H1 (cell line): ENCODE measurements at regions not wholly inside any gene's neighbourhood (a gene's known extent, or its start where the extent isn't known, plus 50 kb on each side); places are given as distances from the start of the nearest gene placed in this dataset.

ENCODE experiments used
- CTCF ChIA-PET: fragments of 300-600 bp; sonication (Branson Sonifier 250); formaldehyde crosslinking; loops from one replicate; lab custom pipeline; 2021; ENCODE audit not compliant: partially characterized antibody; lab: Charles Lee
- POLR2A ChIA-PET: fragments of 300-600 bp; sonication (Branson Sonifier 250); formaldehyde crosslinking; loops from one replicate; lab custom pipeline; 2021; ENCODE audit warnings: inconsistent platforms; ENCODE audit not compliant: partially characterized antibody; lab: Charles Lee
- DNase-seq, 2 experiments: peaks; one replicate each; pipeline versions ENCODE4 v3.0.0 to v3.0.0-alpha.2; 2010 to 2022; ENCODE audit warnings: low spot score in 2 of 2, low read depth in 1 of 2, mixed read lengths in 1 of 2
- FAIRE-seq: peaks from 2 replicates; lab custom pipeline; 2011; peaks lifted over from hg19 to GRCh38; lab: Jason Lieb, UNC
- H2AFZ ChIP-seq: 2 replicates; pipeline ENCODE4 v1.8.1; 2012; ENCODE audit warnings: low read length, inconsistent platforms
- H2AK5ac ChIP-seq: 2 replicates; pipeline ENCODE4 v1.6.1; 2013; ENCODE audit warnings: low read depth, low read length
- H2BK120ac ChIP-seq: replicated peaks from 2 replicates; pipeline ENCODE3; 2013; ENCODE audit warnings: low read depth, low read length, inconsistent platforms
- H2BK12ac ChIP-seq: 2 replicates; pipeline ENCODE4 v1.6.1; 2013; ENCODE audit warnings: low read depth, low read length
- H2BK15ac ChIP-seq: 2 replicates; pipeline ENCODE4 v1.6.1; 2013; ENCODE audit warnings: low read length
- H2BK20ac ChIP-seq: 2 replicates; pipeline ENCODE4 v1.6.1; 2013; ENCODE audit warnings: low read length
- H2BK5ac ChIP-seq: 2 replicates; pipeline ENCODE4 v1.6.1; 2013; ENCODE audit warnings: low read depth, low read length
- H3K14ac ChIP-seq: 2 replicates; pipeline ENCODE4 v1.6.1; 2013; ENCODE audit warnings: inconsistent platforms; ENCODE audit not compliant: insufficient read length
- H3K18ac ChIP-seq: 2 replicates; pipeline ENCODE4 v1.6.1; 2013; ENCODE audit warnings: low read length; ENCODE audit errors: extremely low read depth
- H3K23ac ChIP-seq: 2 replicates; pipeline ENCODE4 v1.6.1; 2013; ENCODE audit warnings: inconsistent platforms; ENCODE audit not compliant: insufficient read length
- H3K23me2 ChIP-seq: 2 replicates; pipeline ENCODE4 v1.6.1; 2013; ENCODE audit warnings: low read depth, low read length
- H3K27ac ChIP-seq: 2 replicates; pipeline ENCODE4 v1.6.1; 2011; ENCODE audit warnings: low read depth, low read length, inconsistent platforms
- H3K27me3 ChIP-seq, 4 experiments: replicated peaks in 1 of 4; 1 replicate in 1 of 4; 2 replicates in 3 of 4; pipeline versions ENCODE4 v1.6.1 to v1.8.1; 2011 to 2013; ENCODE audit warnings: low read length in 3 of 4, mild to moderate bottlenecking in 3 of 4, inconsistent platforms in 2 of 4, mixed read lengths in 2 of 4, moderate library complexity in 1 of 4; ENCODE audit not compliant: control insufficient read depth in 3 of 4, insufficient read depth in 3 of 4; ENCODE audit errors: extremely low read depth in 1 of 4
- H3K36me3 ChIP-seq, 4 experiments: 2 replicates each; pipeline versions ENCODE4 v1.6.1 to v1.8.1; 2011 to 2013; ENCODE audit warnings: mild to moderate bottlenecking in 4 of 4, low read length in 3 of 4, moderate library complexity in 2 of 4, control low read depth in 1 of 4, inconsistent platforms in 1 of 4; ENCODE audit not compliant: insufficient read depth in 4 of 4, control insufficient read depth in 2 of 4
- H3K4ac ChIP-seq: replicated peaks from 2 replicates; pipeline ENCODE3; 2013; ENCODE audit warnings: low read length, low read depth, mixed read lengths, inconsistent platforms; ENCODE audit not compliant: insufficient read length
- H3K4me1 ChIP-seq, 4 experiments: replicated peaks in 1 of 4; 1 replicate in 1 of 4; 2 replicates in 3 of 4; pipeline versions ENCODE4 v1.6.1 to v1.8.1; 2011 to 2013; ENCODE audit warnings: low read length in 3 of 4, inconsistent platforms in 2 of 4, mixed read lengths in 1 of 4; ENCODE audit not compliant: insufficient read depth in 4 of 4, control insufficient read depth in 3 of 4
- H3K4me2 ChIP-seq, 2 experiments: 2 replicates each; pipeline versions ENCODE4 v1.6.1 to v1.8.1; 2011 to 2013; ENCODE audit warnings: low read depth in 2 of 2, low read length in 2 of 2, control low read depth in 1 of 2, inconsistent platforms in 1 of 2, mild to moderate bottlenecking in 1 of 2; ENCODE audit not compliant: insufficient read depth in 1 of 2
- H3K4me3 ChIP-seq, 4 experiments: fragments of 200-600, 300-600 bp in 1 of 4; sonication (generic), shearing (Covaris generic), sonication (Bioruptor Twin) in 1 of 4; 2 replicates each; pipeline versions ENCODE4 v1.5.1 to v1.8.1; 2011 to 2016; ENCODE audit warnings: low read length in 4 of 4, low read depth in 3 of 4, control low read depth in 2 of 4, inconsistent platforms in 2 of 4, mild to moderate bottlenecking in 2 of 4, mixed read lengths in 1 of 4, moderate library complexity in 1 of 4; ENCODE audit not compliant: insufficient read depth in 2 of 4; ENCODE audit errors: extremely low read depth in 1 of 4
- H3K56ac ChIP-seq: replicated peaks from 2 replicates; pipeline ENCODE3; 2013; ENCODE audit warnings: low read depth, mild to moderate bottlenecking, mixed read lengths, low read length, inconsistent platforms; ENCODE audit not compliant: insufficient read length
- H3K79me1 ChIP-seq: 2 replicates; pipeline ENCODE4 v1.6.1; 2013; ENCODE audit warnings: low read depth, low read length, control low read depth
- H3K79me2 ChIP-seq, 2 experiments: 2 replicates each; pipeline versions ENCODE4 v1.6.1 to v1.8.1; 2012 to 2013; ENCODE audit warnings: low read length in 2 of 2, mild to moderate bottlenecking in 2 of 2, inconsistent platforms in 1 of 2; ENCODE audit not compliant: insufficient read depth in 2 of 2, control insufficient read depth in 1 of 2
- H3K9ac ChIP-seq, 4 experiments: replicated peaks in 1 of 4; 1 replicate in 1 of 4; 2 replicates in 3 of 4; pipeline versions ENCODE4 v1.6.1 to v1.8.1; 2011 to 2013; ENCODE audit warnings: low read depth in 3 of 4, low read length in 3 of 4, control low read depth in 2 of 4, mild to moderate bottlenecking in 2 of 4, moderate library complexity in 2 of 4, inconsistent platforms in 1 of 4; ENCODE audit errors: extremely low read depth in 1 of 4
- H3K9me3 ChIP-seq, 2 experiments: 2 replicates each; pipeline versions ENCODE4 v1.6.1 to v1.8.1; 2012 to 2013; ENCODE audit warnings: mild to moderate bottlenecking in 2 of 2, moderate library complexity in 2 of 2, control low read depth in 1 of 2, inconsistent platforms in 1 of 2, low read depth in 1 of 2, low read length in 1 of 2, mixed read lengths in 1 of 2; ENCODE audit not compliant: insufficient read depth in 2 of 2
- H4K20me1 ChIP-seq, 2 experiments: replicated peaks in 1 of 2; 2 replicates each; pipeline versions ENCODE3 to v1.8.1; 2011 to 2013; ENCODE audit warnings: inconsistent platforms in 2 of 2, low read length in 2 of 2, mild to moderate bottlenecking in 1 of 2; ENCODE audit not compliant: insufficient read depth in 2 of 2, control insufficient read depth in 1 of 2
- H4K5ac ChIP-seq: 2 replicates; pipeline ENCODE4 v1.6.1; 2013; ENCODE audit warnings: low read length, low read depth, mixed read lengths, inconsistent platforms; ENCODE audit not compliant: insufficient read length
- H4K8ac ChIP-seq: 2 replicates; pipeline ENCODE4 v1.8.0; 2013; ENCODE audit warnings: mild to moderate bottlenecking, moderate library complexity, low read length, inconsistent platforms; ENCODE audit not compliant: insufficient read depth; ENCODE audit errors: extremely low read depth
- H4K91ac ChIP-seq: replicated peaks from 2 replicates; pipeline ENCODE3; 2013; ENCODE audit warnings: low read length, mixed read lengths, inconsistent platforms; ENCODE audit not compliant: insufficient read length
- CTCF ChIP-seq, 3 experiments: IDR thresholded peaks; 1 replicate in 2 of 3; 2 replicates in 1 of 3; pipeline versions ENCODE4 v1.5.1 to v1.6.1; 2011; ENCODE audit warnings: low read length in 3 of 3, mild to moderate bottlenecking in 3 of 3, inconsistent platforms in 2 of 3, low read depth in 1 of 3, moderate library complexity in 1 of 3; ENCODE audit not compliant: insufficient read depth in 1 of 3; ENCODE audit errors: control extremely low read depth in 1 of 3
- EGR1 ChIP-seq: IDR thresholded peaks from 2 replicates; pipeline ENCODE4 v1.6.1; 2011; ENCODE audit warnings: low read depth, low read length, borderline replicate concordance
- EZH2 ChIP-seq: fragments of 200-600 bp; sonication (generic); IDR thresholded peaks from 2 replicates; pipeline ENCODE4 v1.7.1; 2012; ENCODE audit warnings: low read depth, mild to moderate bottlenecking, moderate library complexity, low read length, inconsistent platforms; ENCODE audit not compliant: severe bottlenecking
- GTF2F1 ChIP-seq: IDR thresholded peaks from 2 replicates; pipeline ENCODE4 v1.6.1; 2012; ENCODE audit warnings: low read depth, low read length, improper control_type of control experiment, borderline replicate concordance
- HDAC2 ChIP-seq, 2 experiments: fragments of 300-600 bp in 1 of 2; sonication (generic) in 1 of 2; IDR thresholded peaks; 2 replicates each; pipeline ENCODE4 v1.6.1; 2011 to 2012; ENCODE audit warnings: low read depth in 2 of 2, low read length in 2 of 2, mild to moderate bottlenecking in 2 of 2, moderate library complexity in 2 of 2, borderline replicate concordance in 1 of 2, inconsistent platforms in 1 of 2
- HDAC6 ChIP-seq: IDR thresholded peaks from one replicate; pipeline ENCODE4 v1.7.1; 2012; ENCODE audit warnings: low read depth, mild to moderate bottlenecking, inconsistent platforms, low read length, moderate library complexity
- POLR2AphosphoS5 ChIP-seq: IDR thresholded peaks from 2 replicates; pipeline ENCODE4 v1.6.1; 2011; ENCODE audit warnings: low read depth, low read length
- RFX5 ChIP-seq: IDR thresholded peaks from 2 replicates; pipeline ENCODE4 v1.6.1; 2011; ENCODE audit warnings: low read depth, low read length, improper control_type of control experiment, borderline replicate concordance
- SAP30 ChIP-seq: fragments of 300-600 bp; sonication (generic); IDR thresholded peaks from 2 replicates; pipeline ENCODE4 v1.7.1; 2012; ENCODE audit warnings: low read length, moderate library complexity, mild to moderate bottlenecking, inconsistent platforms; ENCODE audit not compliant: insufficient read depth, insufficient replicate concordance
- SIRT6 ChIP-seq: IDR thresholded peaks from one replicate; pipeline ENCODE4 v1.7.1; 2012; ENCODE audit warnings: low read length, inconsistent platforms
- SIX5 ChIP-seq: IDR thresholded peaks from 2 replicates; pipeline ENCODE4 v1.6.1; 2011; ENCODE audit warnings: mild to moderate bottlenecking, low read depth, low read length
- SP2 ChIP-seq: IDR thresholded peaks from 2 replicates; pipeline ENCODE4 v1.6.1; 2012; ENCODE audit warnings: mild to moderate bottlenecking, low read length, inconsistent platforms
- SP4 ChIP-seq: IDR thresholded peaks from 2 replicates; pipeline ENCODE4 v1.6.1; 2012; ENCODE audit warnings: low read length, inconsistent platforms
- WGBS, 2 experiments: shearing (Covaris generic) in 1 of 2; methylation state at CpG; one replicate each; pipeline versions ENCODE4 v1.1.6 to v1.1.7; 2013 to 2015; ENCODE audit warnings: low lambda C conversion rate in 2 of 2, mixed read lengths in 2 of 2, inconsistent platforms in 1 of 2, low coverage in 1 of 2, missing lambda C conversion rate in 1 of 2; ENCODE audit not compliant: insufficient replicate concordance in 2 of 2, insufficient coverage in 1 of 2, insufficient read length in 1 of 2; ENCODE audit errors: extremely low coverage in 1 of 2, missing lambda C conversion rate in 1 of 2; 5-methylcytosine and 5-hydroxymethylcytosine counted together

- no peak overlapping the region for H3K14ac ChIP-seq
- no peak overlapping the region for H4K5ac ChIP-seq
- DNase-seq (no peak), FAIRE-seq (no peak)
- H4K8ac ChIP-seq: no peak overlapping the region
- no peaks in the 10 kb centered on the region for H3K36me3 ChIP-seq
- H3K79me2 ChIP-seq: no peaks in the 10 kb centered on the region
- H3K4me2 ChIP-seq: no peak overlapping the region
- H4K91ac ChIP-seq: no peak overlapping the region
- no peak overlapping the region for H3K18ac ChIP-seq
- H2BK20ac ChIP-seq: no peak overlapping the region
- no peak overlapping the region for H2BK15ac ChIP-seq
- H3K9ac ChIP-seq: no peak overlapping the region
- H3K79me1 ChIP-seq: no peaks in the 10 kb centered on the region
- no peak overlapping the region for H3K56ac ChIP-seq
- no peak overlapping the region for H3K27ac ChIP-seq
- no peak overlapping the region for H2BK5ac ChIP-seq
- H2BK120ac ChIP-seq: no peak overlapping the region
- no peak overlapping the region for H2AK5ac ChIP-seq
- H2AFZ ChIP-seq: no peak overlapping the region
- H3K9me3 ChIP-seq: no peaks in the 10 kb centered on the region
- H3K23ac ChIP-seq: no peak overlapping the region
- H3K4me1 ChIP-seq: no peaks in the 10 kb centered on the region; a peak in 1 of 7 replicates
- no peaks in the 10 kb centered on the region for H3K27me3 ChIP-seq
- H4K20me1 ChIP-seq: no peaks in the 10 kb centered on the region
- POLR2A ChIA-PET: no interaction called here
- H3K4ac ChIP-seq: no peak overlapping the region
- no peak overlapping the region for H2BK12ac ChIP-seq
- CTCF ChIA-PET: interaction anchor here (1.0 kb wide), 1 partner anchor 10 kb away, joined by 3 read pairs; no protein-coding TSS in a partner anchor
- no peaks in the 10 kb centered on the region for H3K23me2 ChIP-seq
- 90% methylated on average over 2 of the region's 2 CpGs; no CpG with 5 or more reads in 1 of the 2 experiments for WGBS, 2 experiments
- H3K4me3 ChIP-seq: no peak overlapping the region
- no peak for TF ChIP-seq SAP30
- TF ChIP-seq GTF2F1: no peak
- TF ChIP-seq RFX5: no peak
- no peak for TF ChIP-seq SIX5
- no peak for TF ChIP-seq HDAC2 (IDR thresholded peaks at IDR 0.05; ENCODE audit: borderline replicate concordance in 1 of 2, low read depth in 2 of 2, low read length in 2 of 2)
- TF ChIP-seq POLR2AphosphoS5: no peak
- TF ChIP-seq EZH2: no peak
- no peak for TF ChIP-seq CTCF (IDR thresholded peaks at IDR 0.05; ENCODE audit: control extremely low read depth in 1 of 3, insufficient read depth in 1 of 3, low read depth in 1 of 3, low read length in 3 of 3)
- TF ChIP-seq EGR1: no peak
- TF ChIP-seq SIRT6: no peak
- no peak for TF ChIP-seq SP4
- no peak for TF ChIP-seq HDAC6
- TF ChIP-seq SP2: no peak
Measured at GRCh38 chr13:79621902-79622301, 140.9 kb downstream of the NDFIP2 start.
